Bronchial epithelial cell (primary cell): ENCODE measurements at regions not wholly inside any gene's neighbourhood (a gene's known extent, or its start where the extent isn't known, plus 50 kb on each side); places are given as distances from the start of the nearest gene placed in this dataset.
A peak's percentile ranks its signal among the peaks of the same experiment; 100 is the strongest.

Experiments
- DNase-seq: peaks from one replicate; pipeline ENCODE4 v3.0.0-alpha.2; 2010; ENCODE audit warnings: low read depth
- FAIRE-seq: peaks from 2 replicates; lab custom pipeline; 2011; peaks lifted over from hg19 to GRCh38; lab: Jason Lieb, UNC
- H3K27me3 ChIP-seq: 2 replicates; pipeline ENCODE4 v1.5.1; 2011; ENCODE audit warnings: low read length; ENCODE audit not compliant: control insufficient read depth, insufficient read depth
- H3K36me3 ChIP-seq: 2 replicates; pipeline ENCODE4 v1.5.1; 2011; ENCODE audit warnings: low read length; ENCODE audit not compliant: control insufficient read depth, insufficient read depth
- H3K4me3 ChIP-seq: 2 replicates; pipeline ENCODE4 v1.5.1; 2011; ENCODE audit warnings: mild to moderate bottlenecking, low read depth, low read length, control low read depth
- CTCF ChIP-seq: IDR thresholded peaks from 2 replicates; pipeline ENCODE4 v1.5.1; 2011; ENCODE audit warnings: mild to moderate bottlenecking, moderate library complexity, low read length, control low read depth, inconsistent platforms; ENCODE audit not compliant: insufficient read depth, severe bottlenecking

- Histone ChIP-seq H3K36me3 (no peaks in the 10 kb centered on the region), H3K27me3 (no peaks in the 10 kb centered on the region), H3K4me3 (no peak overlapping the region)
- no peak for TF ChIP-seq CTCF
- no peak for FAIRE-seq
- no peak for DNase-seq
These were observed 189.1 kb upstream of the UBL3 start for GRCh38 chr13:30039511-30039911.

- Histone ChIP-seq H3K4me3 (no peak overlapping the region), H3K36me3 (no peaks in the 10 kb centered on the region), H3K27me3 (no peaks in the 10 kb centered on the region)
- FAIRE-seq (no peak), DNase-seq (no peak)
- no peak for TF ChIP-seq CTCF
These were observed 188.5 kb upstream of the UBL3 start for GRCh38 chr13:30038884-30039283.

- no peak for TF ChIP-seq CTCF
- Histone ChIP-seq H3K27me3 (peaks cover 2% of the 10 kb centered on the region), H3K36me3 (no peaks in the 10 kb centered on the region), H3K4me3 (no peak overlapping the region)
- DNase-seq (no peak), FAIRE-seq (no peak)
These were observed 187.3 kb upstream of the UBL3 start for GRCh38 chr13:30037766-30038165.

- FAIRE-seq (no peak), DNase-seq (no peak)
- Histone ChIP-seq H3K36me3 (no peaks in the 10 kb centered on the region), H3K27me3 (peaks cover 2% of the 10 kb centered on the region), H3K4me3 (no peak overlapping the region)
- no peak for TF ChIP-seq CTCF
These were observed 186.9 kb upstream of the UBL3 start for GRCh38 chr13:30037306-30037705.

- no peak overlapping the region for H3K4me3 ChIP-seq
- FAIRE-seq (no peak), DNase-seq (no peak)
- peaks cover 2% of the 10 kb centered on the region for H3K27me3 ChIP-seq
- no peaks in the 10 kb centered on the region for H3K36me3 ChIP-seq
- TF ChIP-seq CTCF = no peak
These were observed 184.0 kb upstream of the UBL3 start for GRCh38 chr13:30034458-30034795.

- Histone ChIP-seq H3K4me3 (no peak overlapping the region), H3K27me3 (peaks cover 2% of the 10 kb centered on the region), H3K36me3 (no peaks in the 10 kb centered on the region)
- FAIRE-seq = peak; percentile 23
- DNase-seq = peak; percentile 71
- TF ChIP-seq CTCF = no peak
These were observed 183.5 kb upstream of the UBL3 start for GRCh38 chr13:30033681-30034457.
